Right hindlimb (tissue), 1 donor: ENCODE measurements at regions not wholly inside any gene's neighbourhood (a gene's known extent, or its start where the extent isn't known, plus 50 kb on each side); places are given as distances from the start of the nearest gene placed in this dataset.
A peak's percentile ranks its signal among the peaks of the same experiment; 100 is the strongest.

Source experiments
- DNase-seq: peaks from one replicate; pipeline ENCODE4 v3.0.0-alpha.2; 2018

- no peak for DNase-seq
These were observed 62.8 kb downstream of the FAM9B start for GRCh38 chrX:8971116-8971515.

GRCh38 chrX:8969378-8969777 is 64.5 kb downstream of the FAM9B start:
- no peak for DNase-seq

GRCh38 chrX:8967461-8967860 is 66.5 kb downstream of the FAM9B start:
- DNase-seq, result no peak

- DNase-seq, result no peak
These were observed 72.9 kb downstream of the FAM9B start for GRCh38 chrX:8960957-8961468.

- peak; percentile 26 for DNase-seq
These were observed 78.4 kb downstream of the FAM9B start for GRCh38 chrX:8955511-8955910.

- no peak for DNase-seq
These were observed 87.4 kb downstream of the FAM9B start for GRCh38 chrX:8946563-8946962.

GRCh38 chrX:8939322-8939721 is 94.6 kb downstream of the FAM9B start:
- DNase-seq, result no peak

GRCh38 chrX:8927701-8928100 is 106.2 kb downstream of the FAM9B start:
- DNase-seq, result no peak

- no peak for DNase-seq
These were observed 106.8 kb downstream of the FAM9B start for GRCh38 chrX:8927066-8927635.

- DNase-seq, result no peak
These were observed 112.3 kb downstream of the FAM9B start for GRCh38 chrX:8921615-8922014.

GRCh38 chrX:8919801-8920200 is 114.1 kb downstream of the FAM9B start:
- no peak for DNase-seq

- DNase-seq, result no peak
These were observed 115.5 kb upstream of the FAM9A start for GRCh38 chrX:8916697-8917096.

- no peak for DNase-seq
These were observed 113.5 kb upstream of the FAM9A start for GRCh38 chrX:8914681-8915080.

GRCh38 chrX:8913655-8914409 is 112.6 kb upstream of the FAM9A start:
- DNase-seq, result peak; percentile 86

- DNase-seq, result no peak
These were observed 106.5 kb upstream of the FAM9A start for GRCh38 chrX:8907688-8908087.

GRCh38 chrX:8906299-8906938 is 105.2 kb upstream of the FAM9A start:
- no peak for DNase-seq

GRCh38 chrX:8897259-8897658 is 96.1 kb upstream of the FAM9A start:
- no peak for DNase-seq

- DNase-seq, result no peak
These were observed 89.6 kb upstream of the FAM9A start for GRCh38 chrX:8890794-8891193.

GRCh38 chrX:8887004-8887403 is 85.8 kb upstream of the FAM9A start:
- no peak for DNase-seq

GRCh38 chrX:8879750-8880149 is 78.6 kb upstream of the FAM9A start:
- no peak for DNase-seq

GRCh38 chrX:8873956-8874355 is 72.8 kb upstream of the FAM9A start:
- no peak for DNase-seq

GRCh38 chrX:8873102-8873501 is 71.9 kb upstream of the FAM9A start:
- DNase-seq, result no peak

- no peak for DNase-seq
These were observed 69.2 kb upstream of the FAM9A start for GRCh38 chrX:8870411-8870810.

- no peak for DNase-seq
These were observed 68.6 kb upstream of the FAM9A start for GRCh38 chrX:8869812-8870211.
